ENCODE measurements at regions not wholly inside any gene's neighbourhood (a gene's known extent, or its start where the extent isn't known, plus 50 kb on each side); places are given as distances from the start of the nearest gene placed in this dataset.

GRCh38 chr7:155382802-155383171 is 75.1 kb upstream of the EN2 start (continued):
- TF ChIP-seq MLXIP (CRISPR knock-in tag; IDR thresholded peaks at IDR 0.05; ENCODE audit: borderline replicate concordance), result no peak
- TF ChIP-seq ZNF205 (CRISPR knock-in tag; IDR thresholded peaks at IDR 0.05), result no peak
- no peak for TF ChIP-seq PRDM4 (CRISPR knock-in tag; IDR thresholded peaks at IDR 0.05; ENCODE audit: borderline replicate concordance)
- no peak for TF ChIP-seq SP2 (CRISPR knock-in tag; IDR thresholded peaks at IDR 0.05)
- no peak for TF ChIP-seq MTF1 (CRISPR knock-in tag; IDR thresholded peaks at IDR 0.05)
- no peak for TF ChIP-seq ZNF30 (CRISPR knock-in tag; IDR thresholded peaks at IDR 0.05)
- TF ChIP-seq ARNT2 (CRISPR knock-in tag; IDR thresholded peaks at IDR 0.05; ENCODE audit: low read depth), result no peak
- TF ChIP-seq MLLT10 (CRISPR knock-in tag; IDR thresholded peaks at IDR 0.05), result no peak
- no peak for TF ChIP-seq ZBTB10 (CRISPR knock-in tag; IDR thresholded peaks at IDR 0.05; ENCODE audit: borderline replicate concordance)
